DMS 273 treated with DMSO at 0.1 percent for 48 hours (cell line): ENCODE measurements at regions not wholly inside any gene's neighbourhood (a gene's known extent, or its start where the extent isn't known, plus 50 kb on each side); places are given as distances from the start of the nearest gene placed in this dataset.
"Not testable (repeated sequence)": the region's sequence is repeated elsewhere in the genome, so short reads cannot be mapped to it uniquely, and the experiment has no call there.

Experiments used
- DNase-seq: peaks from one replicate; lab custom pipeline; 2025; lab: John Stamatoyannopoulos, UW

- DNase-seq: no peak
These were observed 167.0 kb downstream of the EBLN2 start for GRCh38 chr3:73228437-73228836.

DNA sequence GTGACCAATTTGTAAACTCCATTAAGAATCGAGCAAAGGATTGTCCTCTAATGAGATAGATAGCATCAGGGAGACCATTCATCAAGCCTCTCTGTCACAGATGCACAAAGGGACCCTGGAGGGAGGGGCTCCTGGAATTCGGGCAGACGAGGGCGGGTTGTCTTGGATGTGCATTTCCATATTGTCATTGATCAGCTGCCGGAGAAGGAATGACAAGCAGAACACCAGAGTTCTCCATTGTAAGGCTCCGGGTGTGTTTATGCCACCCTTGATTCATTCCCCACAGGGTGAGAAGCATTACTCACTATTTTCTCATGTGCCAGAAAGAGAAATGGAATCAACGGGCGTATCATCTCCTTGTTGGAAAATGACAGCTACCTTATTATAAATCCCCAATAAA, 167.5 kb downstream of the EBLN2 start:
- no peak for DNase-seq

DNA sequence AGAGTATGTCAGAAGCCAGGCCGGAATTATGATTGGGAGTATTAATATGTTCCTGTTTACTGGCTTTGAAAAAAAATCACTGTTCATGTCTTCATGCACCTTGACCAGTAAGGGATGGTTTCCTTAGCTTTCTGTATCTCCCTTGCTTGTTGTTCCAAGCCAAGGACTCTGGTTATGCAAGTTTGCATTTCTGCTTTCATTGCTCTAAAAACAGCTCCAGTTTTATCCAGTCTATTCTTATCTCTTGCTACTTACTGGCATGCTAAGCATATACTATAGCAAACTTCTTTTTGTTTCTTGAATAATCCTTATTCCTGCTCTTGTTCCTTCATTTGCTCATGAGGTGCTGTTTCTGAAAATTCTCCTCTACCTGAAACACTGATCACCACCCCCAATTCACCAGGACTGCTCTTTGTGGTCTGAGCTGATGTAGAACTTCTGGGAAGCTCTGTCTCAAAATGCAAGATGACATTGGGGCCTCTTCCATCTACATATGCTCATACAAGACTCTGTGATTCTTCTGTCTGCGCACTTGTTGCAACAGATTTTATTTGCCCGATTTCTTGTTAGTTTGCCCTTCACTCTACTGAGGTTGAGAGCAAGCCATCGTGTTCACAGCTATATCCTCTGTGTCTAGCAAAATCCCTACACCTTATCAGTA, 173.0 kb downstream of the EBLN2 start:
- no peak for DNase-seq

DNA sequence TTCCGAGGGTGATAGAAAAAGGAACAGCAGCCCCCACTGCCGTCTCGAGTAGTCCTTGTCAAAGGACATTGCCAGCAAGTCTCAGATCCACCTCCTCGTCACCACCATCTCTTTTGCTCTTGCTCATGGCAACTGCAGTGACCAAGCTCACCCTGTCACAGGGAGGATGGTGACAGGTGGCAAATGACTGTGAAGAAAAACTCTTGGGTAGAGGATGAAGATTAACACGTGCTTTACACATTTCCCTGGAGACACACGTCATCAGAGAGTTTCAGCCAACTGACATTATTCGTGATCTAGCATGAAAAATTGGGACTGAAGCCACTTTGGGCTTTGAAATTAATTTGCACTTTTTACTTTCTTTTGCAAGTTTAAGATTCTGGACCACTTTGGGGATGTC, 174.3 kb downstream of the EBLN2 start:
- no peak for DNase-seq

- no peak for DNase-seq
These were observed 175.4 kb downstream of the EBLN2 start for GRCh38 chr3:73236867-73237266.

DNA sequence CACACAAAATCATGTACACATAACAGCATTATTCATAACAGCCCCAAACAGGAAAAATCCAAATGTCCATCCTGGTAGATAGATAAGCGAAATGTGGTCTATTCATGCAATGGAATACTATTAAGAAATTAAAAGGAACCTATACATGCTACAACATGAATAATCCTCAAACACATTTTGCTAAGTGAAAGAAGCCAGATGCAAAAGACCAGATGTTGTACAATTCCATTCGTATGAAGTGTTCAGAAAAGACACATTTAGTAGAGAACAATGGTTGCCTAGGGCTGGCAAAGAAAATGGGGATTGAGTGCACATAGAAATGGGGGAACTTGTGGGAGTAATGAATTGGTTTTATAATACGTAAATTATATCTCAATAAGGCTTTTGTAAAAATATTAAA, 182.3 kb downstream of the EBLN2 start:
- no peak for DNase-seq

GRCh38 chr3:73245459-73245858, 184.0 kb downstream of the EBLN2 start:
- no peak for DNase-seq

DNA sequence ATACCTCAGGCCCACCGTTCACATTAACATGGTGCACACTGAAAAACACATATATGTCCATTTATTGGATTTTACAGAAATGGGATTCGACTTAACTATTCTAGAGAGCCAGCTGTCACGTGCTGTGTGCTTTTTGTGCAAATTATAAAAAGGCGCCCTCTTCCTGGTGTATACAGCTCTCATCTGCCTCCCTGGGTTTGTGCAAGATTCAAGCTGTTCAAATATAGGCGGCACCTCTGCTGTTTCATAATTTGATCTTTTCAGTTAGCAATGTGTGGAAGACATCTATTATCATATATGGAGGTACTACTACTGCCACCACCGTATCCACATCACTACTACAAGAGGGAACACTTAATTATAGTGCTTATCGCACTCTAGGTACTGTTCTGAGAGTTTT, 187.6 kb downstream of the EBLN2 start:
- no peak for DNase-seq

- no peak for DNase-seq
These were observed 192.6 kb downstream of the EBLN2 start for GRCh38 chr3:73254062-73254461.

DNA sequence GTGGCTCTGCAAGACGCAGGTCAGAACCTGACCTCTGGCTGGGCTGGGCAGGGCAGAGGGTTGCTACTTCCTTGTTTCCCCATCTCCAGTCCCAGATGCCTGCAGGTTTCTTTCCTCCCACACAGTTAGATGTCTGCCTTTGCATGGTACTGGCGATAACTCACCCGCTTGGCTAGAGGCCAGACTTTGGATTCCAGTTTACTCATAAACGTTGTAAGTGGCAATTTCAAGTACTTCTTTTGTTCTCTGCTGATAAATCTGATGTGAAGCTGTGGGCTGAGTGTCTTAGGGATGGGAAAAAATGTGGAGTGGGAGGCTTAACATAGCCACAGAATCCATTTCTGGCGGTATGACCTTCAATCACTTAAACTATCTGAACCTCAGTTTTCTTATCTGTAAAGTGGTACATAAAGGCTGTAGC, 194.2 kb downstream of the EBLN2 start:
- no peak for DNase-seq

GRCh38 chr3:73257186-73257585, 195.7 kb downstream of the EBLN2 start:
- no peak for DNase-seq

- no peak for DNase-seq
These were observed 196.6 kb downstream of the EBLN2 start for GRCh38 chr3:73258057-73258456.

- DNase-seq: no peak
These were observed 197.8 kb downstream of the EBLN2 start for GRCh38 chr3:73259291-73259690.

- no peak for DNase-seq
These were observed 198.4 kb downstream of the EBLN2 start for GRCh38 chr3:73259856-73260255.

GRCh38 chr3:73266558-73266957, 205.1 kb downstream of the EBLN2 start:
- DNase-seq: not testable (repeated sequence)

DNA sequence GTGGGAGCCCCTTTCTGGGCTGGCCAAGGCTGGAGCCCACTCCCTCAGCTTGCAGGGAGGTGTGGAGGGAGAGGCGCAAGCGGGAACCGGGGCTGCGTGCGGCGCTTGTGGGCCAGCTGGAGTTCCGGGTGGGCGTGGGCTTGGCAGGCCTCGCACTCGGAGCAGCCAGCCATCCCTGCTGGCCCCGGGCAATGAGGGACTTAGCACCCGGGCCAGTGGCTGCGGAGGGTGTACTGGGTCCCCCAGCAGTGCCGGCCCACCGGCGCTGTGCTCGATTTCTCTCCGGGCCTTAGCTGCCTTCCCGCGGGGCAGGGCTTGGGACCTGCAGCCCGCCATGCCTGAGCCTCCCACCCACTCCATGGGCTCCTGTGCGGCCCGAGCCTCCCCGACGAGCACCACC, 207.7 kb downstream of the EBLN2 start:
- not testable (repeated sequence) for DNase-seq

GRCh38 chr3:73270839-73271483, 209.5 kb downstream of the EBLN2 start:
- no peak for DNase-seq

GRCh38 chr3:73273341-73273740, 211.9 kb downstream of the EBLN2 start:
- DNase-seq: no peak

GRCh38 chr3:73280746-73281145, 219.3 kb downstream of the EBLN2 start:
- DNase-seq: no peak

GRCh38 chr3:73284472-73284871, 223.0 kb downstream of the EBLN2 start:
- DNase-seq: no peak

GRCh38 chr3:73291541-73291940, 230.1 kb downstream of the EBLN2 start:
- no peak for DNase-seq

DNA sequence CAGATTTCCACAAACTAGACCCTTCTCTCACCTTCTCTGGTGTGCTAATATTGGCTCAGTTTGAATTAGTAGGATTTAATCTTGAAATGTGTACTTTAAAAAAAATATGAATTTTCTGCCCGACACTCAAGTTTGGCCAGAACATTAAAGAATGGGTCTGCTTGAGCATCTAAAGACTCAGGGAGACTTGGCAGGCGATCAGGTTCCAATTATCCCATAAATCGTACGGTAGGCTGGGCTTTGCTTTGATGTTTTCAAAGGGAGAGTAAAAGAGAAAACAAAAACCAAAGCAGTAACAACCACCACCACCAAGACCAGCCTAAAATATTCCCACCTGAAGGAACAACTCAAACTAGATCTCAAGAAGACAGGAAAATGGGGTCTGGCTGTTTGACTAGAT, 230.8 kb downstream of the EBLN2 start:
- DNase-seq: no peak

GRCh38 chr3:73294537-73294936, 233.1 kb downstream of the EBLN2 start:
- DNase-seq: no peak
